ENCODE measurements at regions not wholly inside any gene's neighbourhood (a gene's known extent, or its start where the extent isn't known, plus 50 kb on each side); places are given as distances from the start of the nearest gene placed in this dataset.

DNA sequence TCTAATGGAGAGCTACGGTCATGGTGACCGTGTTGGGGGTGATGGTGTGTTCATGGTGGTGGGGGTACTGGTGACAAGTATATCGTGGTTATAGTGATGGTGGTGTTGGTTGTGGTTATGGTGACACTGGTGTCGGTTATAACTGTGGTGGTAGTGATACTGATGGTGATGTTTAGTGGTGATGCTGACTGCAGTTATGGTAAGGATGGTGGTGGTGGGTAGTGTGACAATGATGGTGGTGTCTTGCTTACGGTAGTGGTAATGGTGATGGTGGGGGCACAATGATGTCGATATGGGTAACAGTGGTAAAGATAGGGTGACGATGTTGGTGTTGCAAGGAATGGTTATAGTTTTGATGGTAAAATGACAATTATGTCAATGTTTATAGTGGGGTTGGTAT lies 98.9 kb upstream of the SLC2A1 start:
- no peak overlapping the region for H2AFZ ChIP-seq (ENCODE audit: insufficient read depth, low read depth, low read length, poor library complexity, severe bottlenecking)
- no peaks in the 10 kb centered on the region for H3K36me3 ChIP-seq (replicated peaks in 1 of 2; ENCODE audit: control insufficient read depth in 1 of 2, insufficient read depth in 2 of 2, low read length in 2 of 2)
- H3K4me1 ChIP-seq (ENCODE audit: control insufficient read depth in 1 of 2, insufficient read depth in 2 of 2, low read length in 2 of 2) = peaks cover 5 to 7% of the 10 kb centered on the region in 2 donors
- H3K9ac ChIP-seq (ENCODE audit: insufficient read depth, low read length, poor library complexity, severe bottlenecking) = no peak overlapping the region
- DNase-seq = no peak
- Mint-ChIP-seq H3K27me3 (ENCODE audit: low read depth in 3 of 3) (peaks cover 2 to 7% (median 3%) of the 10 kb centered on the region in 3 donors), H3K36me3 (no peaks in the 10 kb centered on the region), H3K9me3 (no peaks in the 10 kb centered on the region), H3K4me1 (peaks cover 10% of the 10 kb centered on the region), H3K4me3 (no peak overlapping the region), H3K27ac (no peak overlapping the region)
- no peaks in the 10 kb centered on the region for H3K27me3 ChIP-seq (ENCODE audit: control insufficient read depth in 2 of 2, insufficient read depth in 2 of 2, low read length in 2 of 2)
- H3K9me3 ChIP-seq (replicated peaks in 1 of 2; ENCODE audit: control insufficient read depth in 1 of 2, insufficient read depth in 1 of 2, low read length in 2 of 2) = no peaks in the 10 kb centered on the region
- no peak overlapping the region for H3K4me2 ChIP-seq (replicated peaks; ENCODE audit: extremely low read depth, low read length, poor library complexity, severe bottlenecking)
- intact Hi-C loops (cut with micrococcal nuclease) = no loop called here
- no peak overlapping the region for H3K4me3 ChIP-seq (replicated peaks in 1 of 3; ENCODE audit: low read depth in 2 of 3, low read length in 3 of 3)
- TF ChIP-seq, protein P1, sequence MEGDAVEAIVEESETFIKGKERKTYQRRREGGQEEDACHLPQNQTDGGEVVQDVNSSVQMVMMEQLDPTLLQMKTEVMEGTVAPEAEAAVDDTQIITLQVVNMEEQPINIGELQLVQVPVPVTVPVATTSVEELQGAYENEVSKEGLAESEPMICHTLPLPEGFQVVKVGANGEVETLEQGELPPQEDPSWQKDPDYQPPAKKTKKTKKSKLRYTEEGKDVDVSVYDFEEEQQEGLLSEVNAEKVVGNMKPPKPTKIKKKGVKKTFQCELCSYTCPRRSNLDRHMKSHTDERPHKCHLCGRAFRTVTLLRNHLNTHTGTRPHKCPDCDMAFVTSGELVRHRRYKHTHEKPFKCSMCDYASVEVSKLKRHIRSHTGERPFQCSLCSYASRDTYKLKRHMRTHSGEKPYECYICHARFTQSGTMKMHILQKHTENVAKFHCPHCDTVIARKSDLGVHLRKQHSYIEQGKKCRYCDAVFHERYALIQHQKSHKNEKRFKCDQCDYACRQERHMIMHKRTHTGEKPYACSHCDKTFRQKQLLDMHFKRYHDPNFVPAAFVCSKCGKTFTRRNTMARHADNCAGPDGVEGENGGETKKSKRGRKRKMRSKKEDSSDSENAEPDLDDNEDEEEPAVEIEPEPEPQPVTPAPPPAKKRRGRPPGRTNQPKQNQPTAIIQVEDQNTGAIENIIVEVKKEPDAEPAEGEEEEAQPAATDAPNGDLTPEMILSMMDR (IDR thresholded peaks at IDR 0.05) = no peak
- H3K79me2 ChIP-seq (ENCODE audit: insufficient read depth, low read length) = no peaks in the 10 kb centered on the region
- WGBS (ENCODE audit: insufficient coverage) = 92% methylated on average over 7 of the region's 7 CpGs
- H3K27ac ChIP-seq (ENCODE audit: low read depth in 1 of 2, low read length in 2 of 2) = no peak overlapping the region
- H4K20me1 ChIP-seq (ENCODE audit: insufficient read depth, low read length) = no peaks in the 10 kb centered on the region

DNA sequence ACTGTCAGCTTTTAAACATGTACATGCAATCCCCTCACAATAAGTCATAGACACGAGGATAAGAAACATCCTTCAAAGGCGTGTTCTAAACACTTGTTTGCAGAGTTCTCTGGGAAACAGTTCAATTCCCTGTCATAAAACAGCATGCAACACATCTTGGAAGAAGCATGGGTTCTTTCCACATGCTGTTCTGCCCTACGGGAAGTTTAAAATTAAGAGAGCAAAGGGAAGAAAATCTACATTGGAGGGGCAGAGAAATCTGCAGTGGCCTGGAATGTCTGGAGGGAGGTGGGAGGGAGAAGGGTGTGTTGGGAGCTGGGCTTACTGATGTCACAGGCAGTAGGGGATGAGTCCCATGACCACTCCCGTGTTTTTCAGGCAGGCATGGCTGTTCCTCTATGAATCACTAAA lies 98.3 kb upstream of the SLC2A1 start:
- intact Hi-C loops (cut with micrococcal nuclease) = no loop called here
- Mint-ChIP-seq H3K27me3 (ENCODE audit: low read depth in 3 of 3) (peaks cover 3 to 7% (median 4%) of the 10 kb centered on the region in 3 donors), H3K9me3 (no peaks in the 10 kb centered on the region), H3K27ac (no peak overlapping the region), H3K4me1 (peaks cover 10% of the 10 kb centered on the region), H3K36me3 (no peaks in the 10 kb centered on the region), H3K4me3 (no peak overlapping the region)
- Histone ChIP-seq H3K4me3 (replicated peaks in 1 of 3; ENCODE audit: low read depth in 2 of 3, low read length in 3 of 3) (no peak overlapping the region), H3K36me3 (replicated peaks in 1 of 2; ENCODE audit: control insufficient read depth in 1 of 2, insufficient read depth in 2 of 2, low read length in 2 of 2) (no peaks in the 10 kb centered on the region), H3K27me3 (ENCODE audit: control insufficient read depth in 2 of 2, insufficient read depth in 2 of 2, low read length in 2 of 2) (no peaks in the 10 kb centered on the region), H3K9ac (ENCODE audit: insufficient read depth, low read length, poor library complexity, severe bottlenecking) (no peak overlapping the region), H2AFZ (ENCODE audit: insufficient read depth, low read depth, low read length, poor library complexity, severe bottlenecking) (no peak overlapping the region), H3K27ac (ENCODE audit: low read depth in 1 of 2, low read length in 2 of 2) (no peak overlapping the region), H3K4me1 (ENCODE audit: control insufficient read depth in 1 of 2, insufficient read depth in 2 of 2, low read length in 2 of 2) (peaks cover 5 to 7% of the 10 kb centered on the region in 2 donors), H3K9me3 (replicated peaks in 1 of 2; ENCODE audit: control insufficient read depth in 1 of 2, insufficient read depth in 1 of 2, low read length in 2 of 2) (no peaks in the 10 kb centered on the region), H3K4me2 (replicated peaks; ENCODE audit: extremely low read depth, low read length, poor library complexity, severe bottlenecking) (no peak overlapping the region), H3K79me2 (ENCODE audit: insufficient read depth, low read length) (no peaks in the 10 kb centered on the region), H4K20me1 (ENCODE audit: insufficient read depth, low read length) (no peaks in the 10 kb centered on the region)
- TF ChIP-seq, protein P1 (IDR thresholded peaks at IDR 0.05) = no peak
- WGBS (ENCODE audit: insufficient coverage) = 90% methylated on average over 3 of the region's 4 CpGs
- DNase-seq = no peak

All from CD14-positive monocyte (primary cell).